GM18517 (cell line): ENCODE measurements at regions not wholly inside any gene's neighbourhood (a gene's known extent, or its start where the extent isn't known, plus 50 kb on each side); places are given as distances from the start of the nearest gene placed in this dataset.
"Not testable (repeated sequence)": the region's sequence is repeated elsewhere in the genome, so short reads cannot be mapped to it uniquely, and the experiment has no call there.

Source experiments
- ATAC-seq: cut with Tn5 transposase; IDR thresholded peaks from one replicate; pipeline ENCODE4 v1.9.1; 2021; ENCODE audit warnings: mild to moderate bottlenecking, moderate library complexity; ENCODE audit not compliant: unreplicated experiment

- ATAC-seq, result no peak
Measured at GRCh38 chr3:21036888-21037287, 714.1 kb downstream of the ZNF385D start.

- ATAC-seq, result no peak
Measured at GRCh38 chr3:21028412-21028811, 722.6 kb downstream of the ZNF385D start.

- ATAC-seq, result no peak
Measured at GRCh38 chr3:21024563-21024962, 726.4 kb downstream of the ZNF385D start.

GRCh38 chr3:21020681-21021080 lies 730.3 kb downstream of the ZNF385D start:
- no peak for ATAC-seq

- no peak for ATAC-seq
Measured at GRCh38 chr3:21020043-21020442, 731.0 kb downstream of the ZNF385D start.

- no peak for ATAC-seq
Measured at GRCh38 chr3:21017115-21017852, 733.7 kb downstream of the ZNF385D start.

- ATAC-seq, result no peak
Measured at GRCh38 chr3:21013566-21013965, 737.4 kb downstream of the ZNF385D start.

GRCh38 chr3:20999661-21000060 lies 751.3 kb downstream of the ZNF385D start:
- ATAC-seq, result no peak

- ATAC-seq, result no peak
Measured at GRCh38 chr3:20997183-20997582, 753.8 kb downstream of the ZNF385D start.

GRCh38 chr3:20990896-20991295 lies 760.1 kb downstream of the ZNF385D start:
- no peak for ATAC-seq

GRCh38 chr3:20989653-20990052 lies 761.4 kb downstream of the ZNF385D start:
- not testable (repeated sequence) for ATAC-seq

GRCh38 chr3:20984594-20985205 lies 766.3 kb downstream of the ZNF385D start:
- no peak for ATAC-seq

- no peak for ATAC-seq
Measured at GRCh38 chr3:20975188-20975651, 775.8 kb downstream of the ZNF385D start.

- ATAC-seq, result no peak
Measured at GRCh38 chr3:20974396-20974795, 776.6 kb downstream of the ZNF385D start.

- not testable (repeated sequence) for ATAC-seq
Measured at GRCh38 chr3:20970807-20971206, 780.2 kb downstream of the ZNF385D start.

GRCh38 chr3:20967485-20967884 lies 781.5 kb upstream of the SGO1 start:
- not testable (repeated sequence) for ATAC-seq

GRCh38 chr3:20958161-20958560 lies 772.2 kb upstream of the SGO1 start:
- ATAC-seq, result no peak

- ATAC-seq, result no peak
Measured at GRCh38 chr3:20945892-20946291, 759.9 kb upstream of the SGO1 start.

- no peak for ATAC-seq
Measured at GRCh38 chr3:20935791-20936190, 749.8 kb upstream of the SGO1 start.

- ATAC-seq, result no peak
Measured at GRCh38 chr3:20931834-20932233, 745.8 kb upstream of the SGO1 start.

GRCh38 chr3:20930034-20930433 lies 744.0 kb upstream of the SGO1 start:
- ATAC-seq, result no peak

- no peak for ATAC-seq
Measured at GRCh38 chr3:20924646-20925385, 738.8 kb upstream of the SGO1 start.
